GM23248 (cell line): ENCODE measurements at regions not wholly inside any gene's neighbourhood (a gene's known extent, or its start where the extent isn't known, plus 50 kb on each side); places are given as distances from the start of the nearest gene placed in this dataset.

Source experiments
- EZH2 ChIP-seq: fragments of 200-600 bp; sonication (generic); IDR thresholded peaks from 2 replicates; pipeline ENCODE4 v1.6.1; 2018; ENCODE audit warnings: antibody characterized with exemption, mild to moderate bottlenecking; ENCODE audit not compliant: insufficient read depth, poor library complexity, severe bottlenecking
- EZH2phosphoT487 ChIP-seq: fragments of 200-600 bp; sonication (generic); IDR thresholded peaks from 2 replicates; pipeline ENCODE4 v1.6.1; 2018; ENCODE audit warnings: antibody characterized with exemption, moderate library complexity, mild to moderate bottlenecking, low read depth; ENCODE audit not compliant: insufficient read depth

DNA sequence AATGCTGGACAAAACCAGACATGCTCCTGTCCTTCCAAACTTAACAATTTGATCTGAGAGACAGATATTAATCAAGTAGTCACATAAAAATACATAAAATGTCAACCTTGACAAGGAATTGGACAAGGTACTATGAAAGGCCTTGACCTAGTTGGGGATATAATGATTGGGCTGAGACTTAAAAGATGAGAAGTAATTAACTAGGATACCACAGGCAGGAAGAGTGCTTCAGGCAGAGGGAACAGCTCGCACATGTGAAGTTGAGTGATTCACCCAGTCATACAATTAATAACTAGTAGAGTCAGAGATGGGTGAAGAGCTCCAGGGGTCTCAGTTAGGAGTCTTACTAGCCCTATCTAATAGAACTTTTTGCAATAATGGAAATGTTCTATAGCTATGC, 259.5 kb downstream of the MSRB3 start:
- TF ChIP-seq EZH2phosphoT487: no peak
- TF ChIP-seq EZH2: no peak
